GM12892 (cell line): ENCODE measurements at regions not wholly inside any gene's neighbourhood (a gene's known extent, or its start where the extent isn't known, plus 50 kb on each side); places are given as distances from the start of the nearest gene placed in this dataset.

Experiments used
- POLR2A ChIP-seq: IDR thresholded peaks from 2 replicates; pipeline ENCODE4 v1.6.1; 2011; ENCODE audit warnings: low read depth, low read length, control low read depth
- POLR2AphosphoS5 ChIP-seq: IDR thresholded peaks from 2 replicates; pipeline ENCODE4 v1.6.1; 2011; ENCODE audit warnings: low read depth, low read length, control low read depth
- TAF1 ChIP-seq: IDR thresholded peaks from 2 replicates; pipeline ENCODE4 v1.6.1; 2011; ENCODE audit warnings: low read depth, mild to moderate bottlenecking, control low read depth, low read length, borderline replicate concordance

GRCh38 chr5:28788954-28789353 lies 1750.6 kb upstream of the CDH9 start:
- TF ChIP-seq POLR2A (no peak), POLR2AphosphoS5 (no peak), TAF1 (no peak)
